HG02938 (cell line): ENCODE measurements at regions not wholly inside any gene's neighbourhood (a gene's known extent, or its start where the extent isn't known, plus 50 kb on each side); places are given as distances from the start of the nearest gene placed in this dataset.

Experiments
- ATAC-seq: cut with Tn5 transposase; IDR thresholded peaks from one replicate; pipeline ENCODE4 v1.9.1; 2021; ENCODE audit warnings: mild to moderate bottlenecking, moderate library complexity; ENCODE audit not compliant: unreplicated experiment

DNA sequence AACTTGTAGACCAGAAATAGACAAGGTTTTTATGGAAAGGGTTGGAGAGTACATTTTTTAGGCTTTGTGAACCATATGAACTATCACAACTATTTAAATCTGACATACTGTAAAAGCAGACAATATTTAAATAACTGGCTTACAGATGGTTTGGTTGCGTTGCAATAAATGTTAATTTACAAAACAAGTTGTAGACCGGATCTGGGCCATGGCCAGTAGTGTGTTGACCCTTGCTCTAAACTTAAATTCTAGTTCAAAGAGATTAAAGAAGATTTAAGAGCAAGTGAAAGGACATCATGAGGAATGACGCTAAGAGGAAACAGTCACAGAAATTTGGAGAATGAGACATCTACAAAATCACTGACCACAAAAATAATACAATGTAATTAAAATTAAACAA, 652.7 kb downstream of the DCDC2C start:
- ATAC-seq = no peak

DNA sequence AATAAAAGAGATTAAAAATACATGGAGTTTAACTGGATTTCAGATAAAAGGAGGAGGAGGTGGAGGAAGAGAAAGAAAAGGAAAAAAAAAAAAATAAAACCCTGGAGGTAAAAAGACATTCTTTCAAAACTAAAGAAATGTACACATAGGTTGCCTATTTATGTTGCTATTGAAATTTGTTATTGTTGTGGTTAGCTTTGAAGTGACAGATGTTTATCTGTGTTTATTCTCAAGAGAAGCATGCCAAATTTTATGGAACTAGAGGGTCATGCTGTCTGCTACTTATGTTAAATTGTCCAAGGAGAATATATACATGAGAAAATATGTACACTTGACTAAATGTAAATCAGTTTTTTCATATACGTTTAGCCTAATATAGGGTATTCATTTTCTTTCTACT, 653.2 kb downstream of the DCDC2C start:
- ATAC-seq = no peak

DNA sequence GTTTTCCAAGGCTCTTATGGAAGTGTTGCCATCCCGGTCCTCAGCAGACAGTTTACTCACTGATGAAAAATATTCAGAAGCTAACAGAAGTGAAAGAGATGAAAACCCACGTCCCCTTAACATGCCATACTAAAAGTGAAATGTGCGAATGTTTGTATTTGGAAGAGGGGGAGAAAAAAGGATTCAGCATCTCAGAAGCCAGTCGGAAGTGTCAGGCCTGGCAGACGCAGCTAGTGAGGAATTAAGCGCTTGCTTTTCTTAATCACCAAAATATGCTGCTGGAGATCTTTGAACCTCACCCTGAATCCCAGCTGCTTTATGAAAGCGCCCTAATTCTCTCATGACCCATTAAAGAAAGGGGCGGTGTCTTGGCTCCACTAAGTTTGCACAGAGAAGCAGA, 653.7 kb downstream of the DCDC2C start:
- no peak for ATAC-seq

DNA sequence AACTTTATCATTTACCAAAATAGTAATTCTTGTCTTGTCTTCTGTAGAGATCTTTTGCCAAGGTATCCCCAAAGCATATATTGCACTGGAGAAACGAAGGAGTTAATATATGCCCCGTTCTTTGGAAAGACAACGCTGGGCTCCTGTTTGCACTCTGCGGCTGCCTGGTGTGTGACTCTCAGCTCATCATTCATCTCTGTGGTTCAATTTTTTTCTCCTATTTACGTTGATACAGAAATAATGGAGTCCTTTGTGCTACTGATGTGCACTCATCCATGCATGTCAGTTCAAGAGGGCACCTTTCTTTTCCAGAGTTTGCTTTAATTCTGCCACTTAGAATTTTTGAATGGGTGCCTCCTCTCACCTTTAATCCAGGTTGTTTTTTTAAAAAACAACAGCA, 655.5 kb downstream of the DCDC2C start:
- no peak for ATAC-seq

DNA sequence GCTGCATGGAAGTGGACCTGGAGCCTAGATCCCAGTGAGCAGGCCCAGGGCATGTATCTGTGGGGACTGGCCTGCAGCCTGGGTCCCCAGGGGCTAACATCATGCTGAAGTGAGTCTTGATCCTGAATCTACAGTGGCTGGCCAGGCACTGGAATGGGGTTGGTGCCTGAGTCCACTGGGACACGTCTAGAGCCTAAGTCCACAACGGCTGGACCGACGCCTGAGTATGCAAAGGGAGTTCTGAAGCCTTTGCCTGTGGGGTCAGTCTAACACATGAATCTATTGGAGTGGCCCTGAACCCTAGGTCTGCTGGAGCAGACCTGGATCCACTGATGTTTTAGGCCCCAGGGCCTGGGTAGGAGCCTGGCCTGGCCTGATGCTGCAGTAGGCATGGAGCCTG, 665.5 kb downstream of the DCDC2C start:
- no peak for ATAC-seq

DNA sequence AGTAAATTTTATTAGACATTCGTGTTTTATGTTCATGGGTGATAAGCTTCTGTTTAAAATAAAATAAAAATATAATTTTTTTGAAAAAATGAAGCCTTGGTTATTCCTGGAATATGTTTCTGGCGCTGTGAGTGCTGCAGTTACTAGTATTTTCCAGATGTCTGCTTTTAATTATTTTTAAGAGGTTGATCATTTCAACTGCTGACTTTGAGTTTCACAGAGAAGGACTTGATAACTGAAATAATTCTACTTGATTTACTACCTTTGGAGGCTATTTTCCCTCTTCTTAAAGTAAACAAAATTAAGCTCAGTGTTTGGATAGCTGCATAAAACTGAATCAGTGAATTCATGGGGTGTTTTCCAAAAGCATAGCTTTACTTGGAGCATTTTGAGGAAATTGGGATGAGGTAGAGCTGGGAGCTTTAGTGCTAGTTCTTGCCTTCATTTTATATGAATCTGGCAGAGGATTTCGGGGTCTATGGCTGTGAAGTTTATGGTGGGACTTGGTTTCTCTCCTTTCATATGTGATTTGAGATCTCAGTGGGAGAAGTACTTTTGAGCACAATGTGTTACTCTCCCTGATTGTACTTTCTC, 666.5 kb downstream of the DCDC2C start:
- no peak for ATAC-seq

DNA sequence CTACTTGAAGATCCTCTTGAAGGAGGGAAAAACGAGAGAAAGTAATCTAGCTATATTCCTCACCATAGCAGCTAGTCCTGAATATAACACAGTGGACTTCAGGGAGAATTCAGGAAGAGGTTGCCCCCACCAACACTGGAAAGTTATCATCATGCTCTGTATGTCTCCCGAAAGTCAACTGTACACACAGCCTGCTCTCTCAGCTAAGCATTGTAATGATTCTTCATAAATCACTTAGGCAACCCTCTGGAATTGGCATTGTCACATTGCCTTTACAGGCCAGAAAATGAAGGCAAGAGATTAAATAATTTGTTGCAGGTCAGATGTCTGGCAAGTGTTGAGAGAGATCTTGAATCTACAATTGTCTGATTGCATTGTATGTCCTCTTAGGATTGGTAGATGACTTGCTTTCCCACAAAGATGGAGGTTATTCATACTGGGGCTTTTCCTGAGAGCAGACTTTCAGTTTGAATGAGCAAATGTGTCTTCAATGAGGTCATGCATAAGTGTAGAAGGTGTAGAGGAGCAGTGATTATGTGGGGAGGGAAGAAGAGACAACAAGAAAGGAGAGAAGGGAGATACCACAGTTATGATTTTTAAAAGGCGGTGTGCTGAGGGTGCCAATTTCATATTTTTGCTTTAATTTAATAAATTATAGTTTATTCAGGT, 667.2 kb downstream of the DCDC2C start:
- ATAC-seq = no peak

DNA sequence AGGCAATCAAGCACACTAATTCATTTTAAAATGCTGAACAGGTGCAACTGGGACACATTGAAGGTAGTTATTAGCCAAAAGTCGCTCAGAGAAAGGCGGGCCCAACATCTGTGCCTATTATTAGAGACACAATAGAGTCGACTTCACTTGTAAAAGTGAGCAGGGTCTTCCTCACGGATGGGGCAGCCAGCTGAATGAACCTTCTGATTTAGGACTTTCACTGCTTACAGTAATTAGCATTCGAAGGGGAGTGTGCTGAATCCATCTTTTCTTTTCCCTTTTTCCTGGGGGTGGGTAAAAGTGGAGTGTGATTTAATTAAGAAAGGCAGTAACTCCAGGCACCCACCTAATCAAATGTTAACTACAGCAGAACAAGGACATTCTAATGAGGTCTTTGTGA, 677.7 kb downstream of the DCDC2C start:
- ATAC-seq = no peak

DNA sequence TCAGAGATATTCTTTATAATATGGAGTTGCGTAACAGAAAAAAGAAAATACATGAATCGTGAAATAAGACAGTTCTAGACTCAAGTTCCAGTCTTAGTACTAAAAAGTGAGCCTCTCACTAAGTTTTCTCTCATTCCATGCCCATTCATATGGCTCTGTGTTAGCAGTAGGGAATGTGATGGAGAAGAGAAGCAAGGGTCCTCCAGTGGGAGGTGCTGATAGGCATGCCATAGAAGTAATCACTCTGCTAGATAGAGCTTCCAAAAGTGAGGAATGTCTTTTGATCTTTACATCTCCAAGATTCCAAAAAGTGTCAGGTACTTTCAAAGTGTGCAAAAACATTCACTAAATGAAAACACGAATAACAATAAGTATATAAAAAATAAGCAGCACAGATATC, 678.4 kb downstream of the DCDC2C start:
- no peak for ATAC-seq

DNA sequence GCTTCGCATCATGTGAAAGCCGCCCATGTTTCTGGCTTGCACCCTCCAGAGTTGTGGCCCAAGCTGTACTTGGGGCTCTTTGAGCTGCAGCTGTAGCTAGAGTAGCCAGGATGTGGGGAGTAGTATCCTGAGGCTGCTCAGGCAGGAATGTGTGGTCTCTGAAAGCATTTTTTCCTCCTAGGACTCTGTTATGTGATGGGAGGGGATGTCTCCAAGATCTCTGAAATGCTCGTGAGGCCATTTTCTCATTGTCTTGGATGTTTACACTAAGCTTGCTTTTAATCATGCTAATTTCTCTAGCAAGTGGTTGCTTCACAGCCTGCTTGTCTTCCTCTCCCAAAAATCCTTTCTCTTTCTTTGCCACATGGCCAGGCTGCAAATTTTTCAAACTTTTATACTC, 687.6 kb downstream of the DCDC2C start:
- ATAC-seq = no peak

DNA sequence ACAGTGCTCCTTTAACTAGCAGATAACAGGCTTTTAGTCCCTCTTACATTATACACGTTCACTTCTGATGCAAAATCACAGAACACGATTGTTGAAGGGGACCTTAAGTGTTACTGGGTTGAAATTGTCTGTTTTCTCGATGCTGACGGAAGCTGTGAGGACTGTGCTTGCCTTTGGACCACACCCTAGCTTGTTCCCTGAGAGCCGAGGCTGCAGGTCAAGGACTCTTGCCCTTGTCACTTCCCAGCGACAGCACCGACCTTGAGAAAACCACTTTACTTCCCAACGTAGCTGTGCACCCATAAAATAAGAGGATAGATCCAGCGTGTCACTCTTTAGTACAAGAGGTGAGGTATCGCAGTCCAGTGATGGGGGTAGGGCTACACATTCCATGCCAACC, 701.0 kb downstream of the DCDC2C start:
- ATAC-seq = no peak

DNA sequence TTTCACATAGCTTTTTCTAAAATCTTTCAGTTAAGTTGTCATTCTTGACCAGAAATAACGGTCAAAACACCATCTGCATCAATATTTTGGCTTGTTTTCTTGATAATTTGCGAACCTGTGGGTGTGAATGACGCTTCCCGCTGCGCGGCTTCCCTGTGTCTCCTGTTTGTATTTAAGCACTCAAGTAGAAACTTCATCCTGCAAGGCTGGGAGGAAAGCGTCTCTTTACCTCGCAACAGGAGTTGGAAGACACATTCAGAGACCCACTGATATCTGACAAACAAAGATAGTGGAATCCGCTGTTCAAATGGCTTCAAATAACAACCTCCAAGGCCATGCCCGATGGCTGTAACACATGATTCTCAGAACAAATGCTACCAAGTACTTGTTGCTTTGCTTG, 704.9 kb downstream of the DCDC2C start:
- no peak for ATAC-seq

DNA sequence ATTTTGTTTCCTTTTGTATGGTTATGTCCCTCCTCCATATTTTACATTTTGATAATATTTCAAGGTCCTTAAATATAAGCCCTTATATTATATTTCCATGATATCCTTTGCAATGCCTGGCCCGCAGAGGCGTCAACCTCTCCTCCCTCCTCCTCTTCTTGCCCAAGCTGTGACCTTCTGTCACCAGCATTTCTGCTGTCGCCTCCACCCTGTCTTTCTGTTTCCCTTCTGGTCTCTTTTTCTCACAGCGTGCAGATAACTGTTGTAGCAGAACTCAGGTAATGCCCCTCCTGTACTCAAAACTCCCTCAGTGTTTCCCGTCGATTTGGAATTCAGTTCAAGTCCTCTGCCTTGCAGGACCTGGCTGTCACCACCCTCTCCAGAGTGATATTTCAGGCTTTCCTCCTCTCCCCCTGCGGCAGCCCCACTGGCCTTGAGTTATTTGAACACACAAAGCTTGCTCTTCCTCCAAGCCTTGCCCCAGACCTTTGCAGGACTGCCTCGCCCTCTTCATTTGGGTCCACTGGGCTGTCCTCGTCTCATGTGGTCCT, 709.3 kb downstream of the DCDC2C start:
- ATAC-seq = no peak

DNA sequence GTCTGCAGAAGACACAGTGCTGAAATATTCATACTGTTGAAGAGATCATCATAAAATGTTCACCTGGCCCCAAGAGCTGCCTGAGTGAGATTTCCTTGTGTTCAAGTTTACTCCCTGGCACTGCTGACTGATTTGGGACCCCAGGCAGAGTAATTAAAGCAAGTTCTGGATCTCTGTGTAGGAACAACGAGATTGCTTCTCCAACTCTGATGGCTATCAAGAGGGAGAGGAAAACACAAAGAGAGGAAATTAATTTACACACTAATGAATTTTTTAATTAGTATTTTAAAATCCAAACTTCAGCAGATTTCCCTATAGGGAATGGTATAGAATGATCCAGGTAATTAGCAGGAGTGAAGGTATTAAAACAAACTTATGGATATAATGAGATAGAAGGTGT, 711.8 kb downstream of the DCDC2C start:
- ATAC-seq = no peak

DNA sequence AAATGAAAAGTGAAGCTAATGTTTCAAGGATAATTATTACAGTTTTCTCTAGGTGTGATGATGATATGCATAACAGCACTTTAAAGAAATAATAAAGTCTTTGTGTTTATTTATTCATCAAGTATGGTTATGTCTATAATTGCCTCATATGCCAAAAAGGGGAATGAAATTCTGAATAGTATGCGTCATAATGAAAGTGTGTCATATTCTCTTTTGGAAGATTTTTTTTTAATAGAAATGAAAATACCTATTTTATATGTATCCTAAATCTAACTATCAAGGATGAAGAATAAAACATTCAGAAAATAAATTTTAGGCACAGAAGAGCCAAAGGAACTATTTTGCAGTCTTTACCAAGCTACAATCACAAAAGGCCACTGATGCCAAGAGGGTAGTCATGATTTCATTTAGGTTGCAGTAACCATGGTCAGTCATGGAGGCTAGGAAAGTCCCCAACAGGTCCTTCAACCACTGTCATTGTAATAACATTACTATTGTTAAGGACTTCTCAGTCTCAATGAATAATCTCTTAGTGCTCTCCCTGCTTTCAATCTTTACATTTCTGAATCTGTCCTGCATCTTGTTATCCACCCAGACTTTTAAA, 712.5 kb downstream of the DCDC2C start:
- no peak for ATAC-seq

DNA sequence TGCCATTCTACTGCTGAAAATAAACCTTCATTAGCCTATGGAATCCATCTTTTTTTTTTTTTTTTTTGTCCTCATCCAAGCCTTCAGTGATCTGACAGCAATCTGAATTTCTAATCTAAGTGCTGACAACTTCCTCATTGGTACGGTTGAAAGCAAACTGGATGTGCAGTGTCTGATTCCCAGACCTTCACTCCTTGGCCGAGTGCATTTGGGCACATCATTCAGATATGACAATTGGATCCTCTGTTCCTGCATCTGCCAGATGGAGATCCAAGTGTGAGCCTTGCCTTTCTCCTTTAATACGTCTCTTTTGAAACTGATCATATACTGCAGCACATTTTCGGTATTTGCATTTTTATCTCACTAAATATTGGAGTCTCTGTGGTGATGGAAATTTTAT, 713.1 kb downstream of the DCDC2C start:
- ATAC-seq = no peak

DNA sequence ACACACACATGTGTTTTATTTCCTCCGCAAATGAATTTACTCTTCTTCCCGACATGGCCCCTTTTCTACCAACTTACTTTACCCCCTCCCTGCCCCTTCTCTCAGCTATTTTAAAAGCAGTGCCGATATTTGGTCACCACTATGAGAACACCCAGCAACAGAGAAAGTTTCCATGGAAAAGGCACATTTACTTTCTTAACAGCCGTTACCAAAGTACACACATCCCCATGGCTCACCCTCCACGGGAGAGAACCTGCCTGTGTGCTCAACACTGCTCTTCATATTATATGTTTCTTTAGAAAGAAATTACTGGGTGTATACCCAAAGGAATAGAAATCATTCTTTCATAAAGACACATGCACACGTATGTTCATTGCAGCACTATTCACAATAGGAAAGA, 714.4 kb downstream of the DCDC2C start:
- no peak for ATAC-seq

DNA sequence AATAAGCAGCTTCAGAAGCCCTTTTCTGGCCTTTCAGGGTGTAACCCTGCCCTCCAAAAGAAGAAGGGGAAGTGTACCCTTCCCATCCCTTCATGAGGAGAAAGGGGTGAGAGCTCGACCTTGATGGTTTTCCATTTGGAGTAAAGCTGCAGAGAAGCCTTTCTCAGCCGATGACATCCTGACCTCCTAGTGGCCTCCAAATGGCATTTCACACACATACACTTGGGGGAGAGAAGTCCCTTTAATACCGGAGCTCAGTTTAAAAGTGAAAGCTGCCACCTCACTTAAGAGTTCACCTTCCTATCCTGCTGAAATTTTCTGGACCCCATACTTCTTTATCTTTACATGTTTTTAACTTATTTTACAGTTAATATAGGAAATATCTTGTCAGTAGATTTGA, 716.7 kb downstream of the DCDC2C start:
- ATAC-seq = no peak

DNA sequence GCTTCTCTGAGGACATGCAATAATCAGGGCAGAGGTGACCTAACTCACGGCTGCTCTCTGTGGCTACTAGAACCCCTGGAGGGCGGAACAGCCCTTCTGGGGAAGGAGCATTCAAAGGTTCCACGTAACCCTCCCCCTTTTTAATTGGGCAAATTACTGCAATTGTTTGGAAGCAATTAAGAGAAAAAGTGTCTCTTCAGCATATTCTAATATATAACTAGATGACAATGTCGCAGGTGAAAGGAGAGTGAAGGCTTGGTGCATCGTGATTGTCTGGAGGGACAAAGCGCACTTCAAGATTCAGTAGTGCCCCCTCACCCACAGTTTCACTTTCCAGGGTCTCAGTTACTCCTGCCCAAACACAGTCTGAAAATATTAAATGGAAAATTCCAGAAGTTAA, 720.8 kb downstream of the DCDC2C start:
- no peak for ATAC-seq

DNA sequence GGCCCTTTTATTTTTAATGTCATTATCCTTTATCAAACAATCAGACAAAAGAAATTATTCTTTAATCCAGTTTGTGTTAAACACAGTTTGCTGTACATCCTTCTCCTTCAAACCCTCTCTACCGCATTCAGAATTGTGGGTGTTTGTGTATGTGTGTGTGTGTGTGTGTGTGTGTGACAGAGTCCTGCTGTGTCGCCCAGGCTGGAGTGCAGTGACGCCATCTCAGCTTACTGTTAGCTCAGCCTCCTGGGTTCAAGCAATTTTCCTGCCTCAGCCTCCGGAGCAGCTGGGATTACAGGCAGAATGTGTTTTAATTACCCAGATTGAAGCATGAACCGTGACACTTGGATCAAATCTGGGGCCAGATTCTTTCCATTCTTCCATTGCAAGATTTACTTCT, 723.7 kb downstream of the DCDC2C start:
- ATAC-seq = no peak

DNA sequence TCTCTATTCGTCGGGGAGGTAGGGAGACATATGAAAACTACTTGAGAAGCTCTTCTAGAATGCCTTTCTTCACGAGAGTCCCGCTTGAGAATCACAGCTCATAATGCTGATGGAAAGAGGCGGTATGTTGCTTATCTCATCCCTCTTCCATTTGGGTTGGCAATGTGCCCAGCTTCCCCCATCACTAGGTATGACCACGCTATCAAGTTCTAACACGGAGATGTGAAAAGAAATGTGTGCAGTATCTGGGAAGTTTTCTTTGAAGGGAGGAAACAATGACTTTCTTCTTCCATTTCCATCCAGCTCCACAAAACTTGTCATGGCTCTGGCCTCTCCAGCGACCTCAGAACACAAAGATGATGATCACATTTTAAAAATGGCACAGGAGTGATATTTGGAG, 742.4 kb downstream of the DCDC2C start:
- no peak for ATAC-seq

DNA sequence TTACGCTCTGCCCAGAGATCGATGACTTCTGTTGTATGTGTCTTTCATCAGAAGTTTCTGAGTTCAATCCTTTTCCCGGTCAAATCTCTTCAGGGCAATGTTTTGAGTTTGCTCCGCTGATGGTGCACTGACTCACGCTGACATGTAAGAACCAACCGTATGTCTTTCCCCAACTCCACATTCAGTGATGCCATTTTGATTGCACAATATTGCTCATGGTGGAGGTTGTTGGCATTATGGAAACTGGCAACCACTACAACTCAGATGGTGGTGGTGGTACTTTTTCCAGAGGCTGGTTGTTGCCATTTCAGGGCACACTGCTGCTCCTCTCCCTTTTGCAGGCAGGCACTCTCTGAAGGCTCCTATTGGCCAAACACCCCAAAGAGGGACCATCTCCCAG, 751.5 kb downstream of the DCDC2C start:
- no peak for ATAC-seq
